Upper lobe of right lung (tissue), 1 donor: ENCODE measurements at regions not wholly inside any gene's neighbourhood (a gene's known extent, or its start where the extent isn't known, plus 50 kb on each side); places are given as distances from the start of the nearest gene placed in this dataset.

Source experiments
- ATAC-seq: fragments of 200-7000 bp; cut with Tn5 transposase; one replicate; pipeline ENCODE4 v1.9.1; 2020; ENCODE audit warnings: mild to moderate bottlenecking, moderate library complexity
- DNase-seq: peaks from one replicate; pipeline ENCODE4 v3.0.0-alpha.2; 2020
- H3K27ac ChIP-seq: fragments of 200-600 bp; one replicate; pipeline ENCODE4 v1.8.0; 2022
- H3K27me3 ChIP-seq: fragments of 200-600 bp; one replicate; pipeline ENCODE4 v1.8.0; 2022; ENCODE audit warnings: mild to moderate bottlenecking
- H3K36me3 ChIP-seq: fragments of 200-600 bp; one replicate; pipeline ENCODE4 v1.8.0; 2022
- H3K4me1 ChIP-seq: fragments of 200-600 bp; one replicate; pipeline ENCODE4 v1.8.0; 2022
- H3K4me3 ChIP-seq: fragments of 200-600 bp; one replicate; pipeline ENCODE4 v1.8.0; 2022; ENCODE audit warnings: mild to moderate bottlenecking
- H3K9me3 ChIP-seq: fragments of 200-600 bp; one replicate; pipeline ENCODE4 v1.8.0; 2022
- CTCF ChIP-seq: fragments of 200-600 bp; IDR thresholded peaks from one replicate; pipeline ENCODE4 v1.8.0; 2022; ENCODE audit warnings: antibody characterized with exemption
- intact Hi-C: fragments of 100-400 bp; cut with DNase I; formaldehyde crosslinking; loops from one replicate; pipeline ENCODE4 v1.11.0; 2022
- donor health status: DM: no; HTN: yes; CAD: no; lungs with severe emphysema.

- H3K27me3 ChIP-seq, result peaks cover 16% of the 10 kb centered on the region
- H3K4me1 ChIP-seq, result no peaks in the 10 kb centered on the region
- H3K9me3 ChIP-seq, result no peaks in the 10 kb centered on the region
- intact Hi-C loops, result no loop called here
- no peak for TF ChIP-seq CTCF
- no peaks in the 10 kb centered on the region for H3K36me3 ChIP-seq
- no peak overlapping the region for H3K4me3 ChIP-seq
- no peak overlapping the region for H3K27ac ChIP-seq
- DNase-seq, result no peak
- ATAC-seq, result no peak
Measured at GRCh38 chr17:79230576-79230975, 156.0 kb downstream of the ENGASE start.

GRCh38 chr17:79226037-79226436, 151.4 kb downstream of the ENGASE start:
- Histone ChIP-seq H3K36me3 (no peaks in the 10 kb centered on the region), H3K27ac (no peak overlapping the region), H3K4me3 (no peak overlapping the region), H3K27me3 (peaks cover 60% of the 10 kb centered on the region), H3K9me3 (no peaks in the 10 kb centered on the region), H3K4me1 (no peaks in the 10 kb centered on the region)
- intact Hi-C loops, result no loop called here
- DNase-seq, result no peak
- no peak for TF ChIP-seq CTCF
- no peak for ATAC-seq

- no peak for TF ChIP-seq CTCF
- Histone ChIP-seq H3K36me3 (no peaks in the 10 kb centered on the region), H3K4me1 (no peaks in the 10 kb centered on the region), H3K27me3 (peaks cover 71% of the 10 kb centered on the region), H3K27ac (no peak overlapping the region), H3K4me3 (no peak overlapping the region), H3K9me3 (no peaks in the 10 kb centered on the region)
- DNase-seq (no peak), ATAC-seq (no peak)
- intact Hi-C loops, result no loop called here
Measured at GRCh38 chr17:79224903-79225302, 150.3 kb downstream of the ENGASE start.

- intact Hi-C loops, result no loop called here
- peaks cover 76% of the 10 kb centered on the region for H3K27me3 ChIP-seq
- no peak for TF ChIP-seq CTCF
- H3K9me3 ChIP-seq, result no peaks in the 10 kb centered on the region
- H3K27ac ChIP-seq, result no peak overlapping the region
- ATAC-seq (no peak), DNase-seq (no peak)
- no peaks in the 10 kb centered on the region for H3K36me3 ChIP-seq
- H3K4me3 ChIP-seq, result no peak overlapping the region
- H3K4me1 ChIP-seq, result no peaks in the 10 kb centered on the region
Measured at GRCh38 chr17:79224476-79224875, 149.9 kb downstream of the ENGASE start.

GRCh38 chr17:79223953-79224352, 149.3 kb downstream of the ENGASE start:
- H3K36me3 ChIP-seq, result no peaks in the 10 kb centered on the region
- intact Hi-C loops, result no loop called here
- peaks cover 81% of the 10 kb centered on the region for H3K27me3 ChIP-seq
- ATAC-seq (no peak), DNase-seq (no peak)
- no peak overlapping the region for H3K27ac ChIP-seq
- H3K4me3 ChIP-seq, result no peak overlapping the region
- H3K4me1 ChIP-seq, result no peaks in the 10 kb centered on the region
- H3K9me3 ChIP-seq, result no peaks in the 10 kb centered on the region
- no peak for TF ChIP-seq CTCF

GRCh38 chr17:79223471-79223870, 148.8 kb downstream of the ENGASE start:
- H3K4me3 ChIP-seq, result no peak overlapping the region
- H3K4me1 ChIP-seq, result no peaks in the 10 kb centered on the region
- no peak for TF ChIP-seq CTCF
- no peaks in the 10 kb centered on the region for H3K9me3 ChIP-seq
- H3K27ac ChIP-seq, result no peak overlapping the region
- peaks cover 86% of the 10 kb centered on the region for H3K27me3 ChIP-seq
- no peak for DNase-seq
- intact Hi-C loops, result no loop called here
- ATAC-seq, result no peak
- H3K36me3 ChIP-seq, result no peaks in the 10 kb centered on the region
